Right renal cortex interstitium (tissue), 3 donors: ENCODE measurements at regions not wholly inside any gene's neighbourhood (a gene's known extent, or its start where the extent isn't known, plus 50 kb on each side); places are given as distances from the start of the nearest gene placed in this dataset.

Experiments
- DNase-seq, 3 donors: peaks; one replicate each; pipeline ENCODE4 v3.0.0-alpha.2; 2013; ENCODE audit warnings: low read depth in 3 of 3, low spot score in 2 of 3

- no peak for DNase-seq
These were observed 643.8 kb upstream of the TENM4 start for GRCh38 chr11:80084608-80085007.

- DNase-seq: no peak
These were observed 642.7 kb upstream of the TENM4 start for GRCh38 chr11:80083531-80083951.

GRCh38 chr11:80082406-80082805 lies 641.6 kb upstream of the TENM4 start:
- DNase-seq: no peak

GRCh38 chr11:80077113-80077512 lies 636.3 kb upstream of the TENM4 start:
- DNase-seq: no peak

GRCh38 chr11:80074837-80075236 lies 634.0 kb upstream of the TENM4 start:
- no peak for DNase-seq

GRCh38 chr11:80066291-80066690 lies 625.5 kb upstream of the TENM4 start:
- no peak for DNase-seq

- no peak for DNase-seq
These were observed 624.3 kb upstream of the TENM4 start for GRCh38 chr11:80065086-80065485.

- DNase-seq: peak in 1 of 3 donors; percentile 6
These were observed 620.2 kb upstream of the TENM4 start for GRCh38 chr11:80061056-80061455.

- no peak for DNase-seq
These were observed 613.8 kb upstream of the TENM4 start for GRCh38 chr11:80054582-80055165.

- DNase-seq: no peak
These were observed 607.7 kb upstream of the TENM4 start for GRCh38 chr11:80048513-80048912.

- DNase-seq: no peak
These were observed 600.5 kb upstream of the TENM4 start for GRCh38 chr11:80041136-80042000.

GRCh38 chr11:80034801-80035200 lies 594.0 kb upstream of the TENM4 start:
- DNase-seq: no peak

- no peak for DNase-seq
These were observed 590.3 kb upstream of the TENM4 start for GRCh38 chr11:80031014-80031600.

GRCh38 chr11:80028998-80029397 lies 588.2 kb upstream of the TENM4 start:
- DNase-seq: no peak

GRCh38 chr11:80024119-80024518 lies 583.3 kb upstream of the TENM4 start:
- DNase-seq: no peak

- DNase-seq: no peak
These were observed 582.6 kb upstream of the TENM4 start for GRCh38 chr11:80023386-80023785.

GRCh38 chr11:80010536-80010935 lies 569.7 kb upstream of the TENM4 start:
- no peak for DNase-seq

- DNase-seq: no peak
These were observed 568.3 kb upstream of the TENM4 start for GRCh38 chr11:80009081-80009480.

- DNase-seq: no peak
These were observed 566.8 kb upstream of the TENM4 start for GRCh38 chr11:80007616-80008015.

- DNase-seq: no peak
These were observed 549.3 kb upstream of the TENM4 start for GRCh38 chr11:79990141-79990540.

GRCh38 chr11:79982185-79982584 lies 541.4 kb upstream of the TENM4 start:
- no peak for DNase-seq

- no peak for DNase-seq
These were observed 540.1 kb upstream of the TENM4 start for GRCh38 chr11:79980916-79981315.
